Left lung (tissue), 4 donors: ENCODE measurements at regions not wholly inside any gene's neighbourhood (a gene's known extent, or its start where the extent isn't known, plus 50 kb on each side); places are given as distances from the start of the nearest gene placed in this dataset.

ENCODE experiments used
- ATAC-seq: fragments of 200-7000 bp; cut with Tn5 transposase; one replicate; pipeline ENCODE4 v1.9.1; 2020; ENCODE audit warnings: moderate library complexity
- DNase-seq, 4 donors: peaks; one replicate each; pipeline ENCODE4 v3.0.0-alpha.2; 2013 to 2020
- H3K27ac ChIP-seq, 2 donors: fragments of 200-600 bp; sonication (generic) in 1 of 2; one replicate each; pipeline versions ENCODE4 v1.5.0 to v1.8.0; 2020 to 2021
- H3K27me3 ChIP-seq, 2 donors: fragments of 200-600 bp; sonication (generic) in 1 of 2; one replicate each; pipeline versions ENCODE4 v1.5.0 to v1.8.0; 2020 to 2021
- H3K36me3 ChIP-seq, 2 donors: fragments of 200-600 bp; sonication (generic) in 1 of 2; one replicate each; pipeline versions ENCODE4 v1.5.0 to v1.8.0; 2020 to 2021
- H3K4me1 ChIP-seq, 2 donors: fragments of 200-600 bp; one replicate each; pipeline ENCODE4 v1.8.0; 2021
- H3K4me3 ChIP-seq, 2 donors: fragments of 200-600 bp; sonication (generic) in 1 of 2; one replicate each; pipeline versions ENCODE4 v1.5.0 to v1.8.0; 2020 to 2021; ENCODE audit warnings: mild to moderate bottlenecking in 1 of 2
- H3K9me3 ChIP-seq, 2 donors: fragments of 200-600 bp; sonication (generic) in 1 of 2; one replicate each; pipeline versions ENCODE4 v1.5.0 to v1.8.0; 2020 to 2021
- CTCF ChIP-seq, 2 donors: fragments of 200-600 bp; sonication (generic) in 1 of 2; IDR thresholded peaks; one replicate each; pipeline versions ENCODE4 v1.5.0 to v1.8.0; 2021; ENCODE audit warnings: antibody characterized with exemption in 2 of 2
- intact Hi-C, 2 donors: fragments of 100-400 bp; cut with DNase I; formaldehyde crosslinking; loops; one replicate each; pipeline versions ENCODE4 v1.11.2 to v1.14.2; 2022
- donor health status: DM: no; HTN: yes; CAD: no.
- donor health status: DM: no; HTN: no; CAD: no.

- intact Hi-C loops, result no loop called here
These were observed 651.7 kb upstream of the WWC1 start for GRCh38 chr5:167639766-167640165.

GRCh38 chr5:167642181-167642580, 649.3 kb upstream of the WWC1 start:
- intact Hi-C loops, result no loop called here
- Histone ChIP-seq H3K4me3 (no peak overlapping the region), H3K27me3 (no peaks in the 10 kb centered on the region), H3K36me3 (no peaks in the 10 kb centered on the region), H3K27ac (no peak overlapping the region), H3K4me1 (no peaks in the 10 kb centered on the region), H3K9me3 (no peaks in the 10 kb centered on the region)
- no peak for DNase-seq
- TF ChIP-seq CTCF (IDR thresholded peaks at IDR 0.05), result no peak
- ATAC-seq, result no peak

More at GRCh38 chr5:167639766-167640165, 651.7 kb upstream of the WWC1 start:
- Histone ChIP-seq H3K9me3 (no peaks in the 10 kb centered on the region), H3K4me3 (no peak overlapping the region), H3K36me3 (no peaks in the 10 kb centered on the region), H3K4me1 (no peaks in the 10 kb centered on the region), H3K27ac (no peak overlapping the region), H3K27me3 (no peaks in the 10 kb centered on the region)
- TF ChIP-seq CTCF (IDR thresholded peaks at IDR 0.05), result no peak
- DNase-seq, result peak in 1 of 4 donors; percentile 47
- no peak for ATAC-seq

GRCh38 chr5:167642779-167643517, 648.5 kb upstream of the WWC1 start:
- no peak overlapping the region for H3K4me3 ChIP-seq
- intact Hi-C loops, result no loop called here
- H3K36me3 ChIP-seq, result no peaks in the 10 kb centered on the region
- ATAC-seq (peak; percentile 32), DNase-seq (no peak)
- H3K9me3 ChIP-seq, result no peaks in the 10 kb centered on the region
- H3K27ac ChIP-seq, result no peak overlapping the region
- TF ChIP-seq CTCF (IDR thresholded peaks at IDR 0.05), result no peak
- no peaks in the 10 kb centered on the region for H3K4me1 ChIP-seq
- H3K27me3 ChIP-seq, result no peaks in the 10 kb centered on the region

GRCh38 chr5:167643631-167644280, 647.7 kb upstream of the WWC1 start:
- DNase-seq (no peak), ATAC-seq (no peak)
- no peaks in the 10 kb centered on the region for H3K36me3 ChIP-seq
- H3K4me1 ChIP-seq, result no peaks in the 10 kb centered on the region
- H3K9me3 ChIP-seq, result no peaks in the 10 kb centered on the region
- TF ChIP-seq CTCF (IDR thresholded peaks at IDR 0.05), result no peak
- intact Hi-C loops, result no loop called here
- no peaks in the 10 kb centered on the region for H3K27me3 ChIP-seq
- no peak overlapping the region for H3K4me3 ChIP-seq
- no peak overlapping the region for H3K27ac ChIP-seq

GRCh38 chr5:167644619-167645018, 646.8 kb upstream of the WWC1 start:
- no peak for ATAC-seq
- no peaks in the 10 kb centered on the region for H3K4me1 ChIP-seq
- no peak overlapping the region for H3K4me3 ChIP-seq
- no peaks in the 10 kb centered on the region for H3K36me3 ChIP-seq
- DNase-seq, result no peak
- TF ChIP-seq CTCF (IDR thresholded peaks at IDR 0.05), result no peak
- H3K27me3 ChIP-seq, result no peaks in the 10 kb centered on the region
- H3K27ac ChIP-seq, result no peak overlapping the region
- H3K9me3 ChIP-seq, result no peaks in the 10 kb centered on the region
- intact Hi-C loops, result no loop called here
